Fibroblast of skin of back (primary cell): ENCODE measurements at regions not wholly inside any gene's neighbourhood (a gene's known extent, or its start where the extent isn't known, plus 50 kb on each side); places are given as distances from the start of the nearest gene placed in this dataset.
"Not testable (repeated sequence)": the region's sequence is repeated elsewhere in the genome, so short reads cannot be mapped to it uniquely, and the experiment has no call there.

Experiments used
- DNase-seq: peaks from one replicate; pipeline ENCODE4 v3.0.0-alpha.2; 2013

DNA sequence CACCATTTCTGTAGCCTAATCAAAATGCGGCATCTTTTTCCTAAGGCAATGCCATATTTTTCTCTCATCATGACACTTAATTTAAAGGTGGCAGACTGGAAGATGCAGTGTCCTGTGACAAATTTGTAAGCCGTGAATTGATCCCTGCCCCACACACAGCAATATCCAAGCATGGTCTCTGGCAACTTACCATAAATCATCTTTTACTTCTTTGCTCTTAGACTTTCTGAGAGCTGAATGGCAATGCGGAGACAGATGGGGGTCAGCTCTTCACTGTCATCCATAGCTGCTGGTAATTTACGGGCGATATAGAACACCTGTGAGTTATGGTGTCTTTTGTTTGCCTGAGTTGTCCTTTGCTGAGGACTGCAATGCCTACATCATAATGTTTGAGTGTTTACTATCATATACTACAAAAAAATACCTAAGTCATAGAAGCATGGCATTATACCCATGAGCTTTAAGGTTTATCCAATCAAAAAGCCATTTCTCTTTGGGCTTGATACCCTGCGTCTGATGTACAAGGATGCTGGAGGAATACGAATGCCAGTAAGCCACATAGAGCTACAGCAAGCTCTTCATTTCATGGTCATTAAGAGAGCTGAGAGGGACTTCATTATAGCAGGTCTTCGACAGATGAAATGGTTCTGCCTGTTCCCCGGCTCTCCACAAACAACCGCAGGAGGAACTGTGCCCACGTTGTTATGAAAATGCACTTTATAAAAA, 148.1 kb downstream of the TRIML1 start:
- DNase-seq, result no peak

DNA sequence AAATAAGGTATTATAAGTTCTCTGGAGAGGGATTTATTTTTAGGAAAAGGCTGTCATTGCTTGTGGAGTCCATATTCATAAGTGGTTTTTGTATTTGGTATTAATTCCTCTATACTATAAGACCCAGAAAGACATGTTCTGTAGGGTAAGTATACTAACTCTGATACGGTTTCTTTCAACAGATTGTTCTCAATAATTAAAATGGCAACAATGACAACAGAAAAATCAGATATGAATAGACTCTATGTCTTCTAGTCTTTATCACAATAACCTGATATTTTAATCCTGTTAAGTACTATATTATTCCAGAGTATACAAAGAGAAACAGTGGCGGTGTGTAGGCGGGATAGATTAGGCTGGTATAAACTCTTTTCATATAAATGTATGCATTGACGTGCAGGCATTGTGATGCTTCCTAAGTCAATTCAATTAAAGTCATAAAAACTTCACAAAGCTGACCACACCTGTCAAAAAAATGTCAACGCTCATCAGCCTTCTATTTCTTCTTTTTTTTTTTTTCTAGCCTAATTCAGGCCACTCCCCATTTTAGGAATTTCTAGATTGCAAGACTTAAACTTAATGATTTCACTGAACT, 150.4 kb downstream of the TRIML1 start:
- DNase-seq, result no peak

DNA sequence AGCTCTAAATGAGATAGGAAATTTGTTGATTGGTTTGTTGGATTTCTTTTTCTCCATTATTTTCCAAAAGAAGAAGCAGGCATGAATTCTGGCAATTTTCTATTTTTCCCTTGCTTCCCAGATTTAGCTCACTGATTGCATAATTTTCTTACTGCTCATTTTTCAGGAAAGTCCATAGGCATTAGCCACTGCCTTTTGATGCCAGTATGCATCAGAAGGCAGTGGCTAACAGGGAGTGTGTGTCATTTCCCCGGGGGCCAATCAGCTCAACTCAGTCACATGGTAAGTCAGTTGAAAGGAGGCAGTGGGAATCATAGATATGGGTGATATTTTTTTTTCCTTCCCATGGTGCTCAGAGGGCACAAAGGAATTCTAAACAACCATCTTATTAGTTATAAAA, 156.7 kb downstream of the TRIML1 start:
- DNase-seq, result peak; percentile 89

DNA sequence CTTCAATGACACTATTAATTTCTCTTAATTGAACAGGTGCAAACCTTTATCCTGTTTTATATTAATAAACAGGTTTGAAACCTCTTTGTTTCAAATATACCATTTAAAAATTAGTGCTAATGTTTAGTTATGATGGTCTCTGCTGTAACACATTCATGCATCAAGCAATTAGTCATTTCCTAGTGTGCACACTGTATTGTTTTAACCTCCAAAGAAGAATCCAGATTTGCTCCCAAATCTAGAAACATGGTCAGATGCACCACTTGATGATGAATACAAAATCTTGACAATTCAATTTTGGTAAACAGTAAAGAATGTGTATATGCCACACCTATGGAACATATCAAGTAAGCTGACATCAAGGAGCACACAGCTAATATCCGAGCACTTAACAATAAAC, 157.1 kb downstream of the TRIML1 start:
- DNase-seq, result peak; percentile 58

DNA sequence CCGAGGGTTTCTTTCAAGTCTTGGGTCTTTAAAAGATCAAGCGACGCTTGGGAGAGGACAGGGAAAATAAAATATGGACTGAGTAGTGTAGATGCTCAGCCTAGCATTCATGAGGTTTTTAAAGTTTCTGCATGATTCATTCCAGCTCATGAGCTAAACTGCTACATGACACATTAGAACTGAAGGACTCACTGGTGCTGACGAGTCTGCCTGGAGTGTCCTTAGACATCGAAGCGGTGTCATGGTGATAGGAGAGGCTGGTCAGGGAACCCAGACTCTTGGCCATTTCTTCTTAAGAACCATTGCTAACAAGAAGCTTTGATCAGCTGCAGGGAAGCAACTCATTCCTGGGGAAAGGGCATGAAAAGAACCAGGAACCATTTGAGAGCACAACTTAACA, 158.6 kb downstream of the TRIML1 start:
- peak; percentile 80 for DNase-seq

DNA sequence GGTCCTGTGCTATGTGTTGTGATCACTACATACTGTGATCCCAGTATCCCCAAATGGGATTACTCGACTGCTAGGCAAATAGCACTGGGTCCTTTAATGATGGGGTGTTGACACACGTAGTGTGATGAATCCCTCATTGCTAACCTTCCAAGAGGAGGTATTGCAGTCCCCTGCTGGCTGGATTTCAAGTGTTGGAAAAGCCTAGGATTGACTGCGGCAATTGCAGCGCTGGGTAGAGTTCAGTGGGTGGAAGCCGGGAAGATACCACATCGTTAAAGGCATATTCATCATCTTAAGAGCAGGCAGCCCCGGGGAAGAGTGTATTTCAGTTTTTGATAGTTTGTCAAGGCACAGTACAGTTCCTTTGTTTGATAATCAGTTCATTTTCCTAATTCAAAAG, 159.9 kb downstream of the TRIML1 start:
- no peak for DNase-seq

DNA sequence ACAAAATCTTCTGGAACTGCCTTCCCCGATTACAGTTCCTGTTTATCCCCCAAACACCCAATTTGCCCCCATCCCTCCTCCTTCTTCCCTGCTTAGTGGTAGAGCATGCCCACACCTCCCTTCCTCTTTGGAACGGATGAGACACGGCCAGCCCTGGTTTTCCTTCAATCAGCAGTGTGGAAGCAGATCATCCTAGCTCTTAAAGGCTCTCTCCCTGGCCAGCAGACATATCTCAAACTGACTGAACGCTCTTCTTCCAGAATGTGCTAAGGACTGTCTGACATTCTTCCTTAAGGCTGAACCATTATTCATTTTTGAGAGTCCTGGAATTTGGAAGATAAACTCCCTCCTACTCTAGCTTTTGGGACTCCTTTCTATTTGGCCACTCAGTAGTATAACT, 161.1 kb downstream of the TRIML1 start:
- no peak for DNase-seq

DNA sequence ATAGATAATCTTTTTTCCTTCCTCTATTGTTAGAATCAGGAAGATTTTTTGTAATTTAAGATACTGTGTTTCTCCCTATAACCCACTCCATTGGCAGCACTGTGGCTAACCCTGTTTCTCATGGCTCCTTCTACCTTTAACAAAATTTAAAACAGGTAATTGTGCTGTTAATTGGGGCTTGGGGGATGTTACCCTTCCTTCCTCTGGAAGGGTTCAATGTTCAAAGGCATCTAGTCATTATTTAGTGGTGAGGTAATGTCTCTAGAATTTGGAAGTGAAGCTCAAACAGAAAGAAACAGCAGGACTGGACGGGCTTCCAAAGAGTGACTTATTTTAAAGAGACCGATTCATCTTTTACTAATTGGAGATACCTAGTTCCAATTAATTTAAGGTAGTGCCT, 166.4 kb downstream of the TRIML1 start:
- no peak for DNase-seq

DNA sequence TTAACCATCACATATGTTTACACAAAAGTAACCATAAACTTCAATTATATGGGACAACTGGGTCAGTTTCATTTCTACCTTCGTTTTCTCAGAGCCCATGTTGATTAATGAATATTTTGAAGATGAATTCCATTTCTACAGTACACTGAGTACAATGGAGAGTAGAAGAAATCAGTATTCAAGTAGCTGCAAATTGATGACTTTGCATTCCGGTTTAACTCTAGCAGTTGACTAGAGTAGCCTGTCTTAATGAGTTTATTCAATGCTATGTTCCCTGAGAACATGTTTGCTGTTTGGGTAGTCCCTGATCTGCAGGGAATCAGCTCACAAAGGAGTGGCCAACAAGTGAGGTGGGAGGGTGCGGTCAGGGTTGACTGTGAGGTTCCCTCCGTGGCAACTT, 168.3 kb downstream of the TRIML1 start:
- DNase-seq, result no peak

DNA sequence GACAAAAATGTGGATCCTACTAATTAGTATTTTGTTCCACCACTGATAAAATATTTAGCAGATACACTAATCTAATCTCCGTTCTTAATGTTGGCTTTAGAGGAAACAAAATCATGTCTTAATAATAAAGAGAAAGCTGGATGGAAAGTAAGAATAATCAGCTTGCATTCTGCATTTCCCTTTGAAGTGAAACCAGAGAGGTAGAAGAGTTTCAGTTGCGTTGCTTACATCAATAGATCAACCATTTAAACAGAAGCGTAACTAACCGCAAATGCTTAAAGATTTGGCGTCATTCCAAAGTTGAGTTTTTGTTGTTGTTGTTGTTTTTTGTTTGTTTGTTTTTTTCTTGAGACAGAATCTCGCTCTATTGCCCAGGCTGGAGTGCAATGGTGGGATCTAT, 168.9 kb downstream of the TRIML1 start:
- no peak for DNase-seq

DNA sequence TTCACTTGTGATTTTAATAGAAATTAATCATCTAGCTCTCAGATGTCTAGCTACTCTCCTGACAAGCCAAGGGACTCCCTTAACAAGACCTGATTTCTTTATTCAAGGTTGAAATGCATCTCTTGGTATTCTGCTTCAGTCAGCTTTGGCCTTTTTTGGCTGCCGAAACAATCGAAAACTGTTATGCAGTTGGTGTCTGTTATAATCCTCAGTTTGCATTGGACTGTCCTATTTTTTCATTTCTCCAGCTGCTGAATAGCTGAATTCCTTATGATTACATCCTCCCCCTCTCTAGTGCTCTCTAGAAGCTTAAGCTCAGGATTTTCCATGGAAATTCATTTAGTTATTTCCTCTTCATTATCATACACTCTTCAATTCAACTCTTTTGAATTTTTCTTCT, 177.2 kb downstream of the TRIML1 start:
- DNase-seq, result no peak

DNA sequence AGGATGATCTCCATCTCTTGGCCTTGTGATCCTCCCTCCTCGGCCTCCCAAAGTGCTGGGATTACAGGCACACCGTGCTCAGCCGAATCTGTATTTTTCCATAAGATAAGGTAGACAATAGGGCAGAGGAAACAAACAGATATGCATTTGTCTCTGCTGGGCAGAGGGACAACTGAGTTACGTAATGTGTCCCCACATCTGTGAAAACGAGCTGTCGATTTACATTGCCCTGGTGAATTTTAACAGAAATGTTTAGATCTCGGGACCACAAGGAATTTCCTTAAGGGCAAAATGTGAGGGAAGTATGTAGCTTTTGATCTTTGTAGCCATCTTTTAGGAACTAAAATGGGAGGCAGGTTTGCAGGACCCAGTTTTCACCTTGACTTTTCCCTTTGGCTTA, 189.7 kb downstream of the TRIML1 start:
- no peak for DNase-seq

DNA sequence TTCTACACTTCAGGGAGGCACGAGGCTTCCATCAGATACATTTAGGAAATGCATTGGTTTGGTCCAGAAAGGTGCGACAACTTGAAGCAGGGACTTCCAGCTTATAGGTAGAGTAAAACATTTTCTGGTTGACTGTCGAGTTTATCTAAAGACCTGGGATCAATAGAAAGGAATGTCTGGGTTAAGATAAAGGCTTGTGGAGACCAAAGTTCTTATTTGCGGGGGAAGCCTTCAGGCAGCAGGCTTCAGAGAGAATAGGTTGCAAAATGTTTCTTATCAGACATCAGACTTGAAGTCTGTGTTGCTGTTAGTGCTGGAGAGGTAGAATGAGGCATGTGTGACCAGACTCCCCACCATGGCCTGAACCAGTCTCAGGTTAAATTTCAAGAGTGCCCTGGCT, 190.3 kb downstream of the TRIML1 start:
- DNase-seq, result no peak

DNA sequence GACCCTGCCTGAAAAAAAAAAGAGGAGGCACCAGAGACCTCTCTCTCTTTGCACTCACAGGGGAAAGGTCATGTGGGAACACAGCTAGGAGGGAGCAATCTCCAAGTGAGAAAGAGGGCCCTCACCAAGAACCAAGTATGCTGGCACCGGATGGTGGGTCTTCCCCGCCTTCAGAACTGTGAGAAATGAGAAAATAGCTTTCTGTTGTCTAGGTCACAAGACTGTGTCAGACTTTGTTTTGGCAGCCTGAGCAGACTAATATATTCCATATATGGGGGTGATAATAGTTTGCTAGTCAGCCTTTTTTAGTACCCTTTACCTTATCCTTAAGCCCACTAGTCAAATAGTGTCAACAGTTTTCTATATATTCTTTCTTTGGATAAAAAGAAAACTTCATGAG, 193.0 kb downstream of the TRIML1 start:
- DNase-seq, result peak; percentile 60

DNA sequence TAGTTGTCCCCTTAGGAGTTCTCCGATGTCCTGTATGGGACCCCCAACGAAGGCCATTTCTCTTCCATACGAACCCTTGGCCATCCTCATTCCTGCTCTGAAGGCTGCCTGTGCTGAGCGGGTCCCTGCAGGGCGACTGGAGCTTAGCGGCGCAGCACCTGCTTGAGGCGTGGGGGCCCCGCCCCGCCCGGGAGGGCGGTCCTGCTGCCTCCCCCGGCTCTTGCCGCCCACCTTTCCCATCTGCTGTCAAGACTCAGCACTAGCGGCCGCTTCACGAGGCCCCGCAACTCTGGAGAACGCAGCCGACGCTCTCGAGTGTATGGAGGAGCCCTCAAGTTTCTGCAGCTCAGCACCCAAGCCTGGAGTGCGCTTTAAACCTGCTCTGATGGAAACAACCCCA, 197.7 kb downstream of the TRIML1 start:
- no peak for DNase-seq

DNA sequence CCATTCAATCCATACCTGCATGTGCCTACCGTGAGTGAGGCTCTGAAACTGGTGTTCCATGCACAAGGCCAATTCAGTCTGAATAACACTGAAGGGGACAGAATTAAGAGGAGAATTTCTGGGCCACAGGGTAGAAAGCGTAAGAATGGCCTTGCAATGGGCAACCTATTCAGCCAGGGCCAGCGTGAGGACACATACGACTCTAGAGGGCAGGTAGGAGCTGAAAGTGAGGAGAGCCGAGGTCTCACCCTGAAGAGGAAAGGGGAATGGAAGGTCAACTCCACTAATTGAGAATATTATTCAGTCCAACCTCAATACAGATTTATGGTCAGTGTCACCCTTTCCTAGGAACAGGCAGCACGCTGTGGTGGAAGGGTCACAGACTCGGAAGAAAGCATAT, 202.2 kb downstream of the TRIML1 start:
- DNase-seq, result no peak

DNA sequence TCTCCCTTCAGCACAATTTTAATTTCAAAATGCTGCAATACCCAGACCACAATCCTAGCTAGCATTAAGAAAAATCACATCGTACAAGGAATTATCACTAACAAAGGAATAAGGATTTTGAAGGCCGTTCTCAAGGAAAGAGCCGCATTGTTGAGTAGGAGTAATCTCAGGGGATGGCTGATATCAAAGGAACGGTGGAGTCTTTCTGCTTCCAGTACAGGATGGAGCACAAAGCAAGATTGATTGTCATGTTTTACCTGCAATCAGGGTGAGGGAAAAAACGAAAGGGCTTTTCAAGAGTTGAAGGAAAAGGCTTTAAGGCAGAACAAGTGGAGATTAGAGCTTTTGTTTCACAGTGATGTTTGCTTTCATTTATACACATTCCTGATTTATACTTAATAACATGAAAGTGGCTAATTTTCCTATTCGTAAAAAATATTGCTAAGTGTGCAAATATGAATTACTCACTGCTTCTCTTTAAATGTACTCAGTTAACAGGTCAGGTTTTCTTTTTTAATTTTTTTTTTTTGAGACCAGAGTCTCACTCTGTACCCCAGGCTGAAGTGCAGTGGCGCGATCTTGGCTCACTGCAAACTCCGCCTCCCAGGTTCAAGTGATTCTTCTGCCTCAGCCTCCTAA, 207.0 kb downstream of the TRIML1 start:
- DNase-seq, result no peak

DNA sequence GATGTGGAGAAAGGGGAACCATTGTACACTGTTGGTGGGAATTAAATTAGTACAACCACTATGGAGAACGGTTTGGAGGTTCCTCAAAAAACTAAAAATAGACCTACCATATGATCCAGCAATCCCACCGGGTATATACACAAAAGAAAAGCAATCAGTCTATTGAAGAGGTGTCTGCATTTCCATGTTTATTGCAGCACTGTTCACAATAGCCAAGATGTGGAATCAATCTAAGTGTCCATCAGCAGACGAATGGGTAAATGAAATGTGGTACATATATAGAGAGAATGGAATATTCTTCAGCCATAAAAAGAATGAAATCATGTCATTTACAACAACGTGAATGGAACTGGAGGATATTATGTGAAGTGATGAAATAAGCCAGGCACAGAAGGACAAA, 208.1 kb downstream of the TRIML1 start:
- no peak for DNase-seq

DNA sequence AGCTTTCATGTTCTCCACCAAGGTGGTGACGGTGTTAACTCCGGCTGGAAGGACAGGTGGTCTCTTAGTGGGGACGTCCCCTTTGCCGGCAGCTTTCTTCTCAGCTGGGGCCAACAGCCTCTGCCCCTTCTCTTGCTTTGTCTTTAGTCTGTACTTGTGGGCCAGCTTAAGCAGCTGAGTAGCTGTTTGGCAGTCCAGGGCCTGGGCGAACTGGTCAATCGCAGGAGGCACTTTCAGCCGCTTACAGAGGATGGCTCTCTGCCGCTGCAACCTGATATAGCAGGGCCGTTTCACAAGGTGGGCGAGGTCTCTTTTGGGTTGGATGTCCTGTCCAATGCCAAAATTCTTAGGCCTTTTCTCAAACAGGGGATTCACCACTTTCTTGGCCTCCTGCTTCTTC, 210.3 kb downstream of the TRIML1 start:
- not testable (repeated sequence) for DNase-seq

DNA sequence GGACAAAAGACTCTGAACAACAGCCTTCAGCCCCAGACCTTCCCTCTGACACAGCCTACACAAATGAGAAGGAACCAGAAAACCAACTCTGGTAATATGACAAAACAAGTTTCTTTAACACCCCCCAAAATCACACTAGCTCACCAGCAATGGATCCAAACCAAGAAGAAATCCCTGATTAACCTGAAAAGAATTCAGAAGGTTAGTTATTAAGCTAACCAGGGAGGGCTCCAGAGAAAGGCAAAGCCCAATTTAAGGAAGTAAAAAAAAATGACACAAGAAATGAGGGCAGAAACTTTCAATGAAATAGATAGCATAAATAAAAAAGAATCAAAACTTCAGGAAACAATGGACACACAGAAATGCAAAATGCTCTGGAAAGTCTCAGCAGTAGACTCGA, 224.0 kb downstream of the TRIML1 start:
- no peak for DNase-seq

DNA sequence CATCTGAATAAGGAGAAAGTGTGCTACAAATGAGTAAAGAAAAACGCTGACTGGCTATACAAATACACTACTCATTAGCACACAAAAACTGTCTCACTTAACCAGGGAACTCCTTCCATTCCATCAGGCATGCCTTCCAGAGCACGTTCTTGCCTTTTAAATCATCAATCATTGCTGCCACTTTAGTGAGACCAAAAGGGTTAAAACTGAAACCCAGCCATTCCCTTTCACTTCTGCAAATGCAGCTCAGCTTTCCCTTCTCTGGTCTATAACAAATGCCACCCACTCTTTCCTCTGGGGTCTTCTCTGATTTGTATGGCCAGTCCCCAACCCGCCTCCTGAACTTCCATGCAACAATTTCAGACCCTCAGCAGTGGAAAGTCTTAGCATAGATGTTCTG, 231.5 kb downstream of the TRIML1 start:
- DNase-seq, result no peak

DNA sequence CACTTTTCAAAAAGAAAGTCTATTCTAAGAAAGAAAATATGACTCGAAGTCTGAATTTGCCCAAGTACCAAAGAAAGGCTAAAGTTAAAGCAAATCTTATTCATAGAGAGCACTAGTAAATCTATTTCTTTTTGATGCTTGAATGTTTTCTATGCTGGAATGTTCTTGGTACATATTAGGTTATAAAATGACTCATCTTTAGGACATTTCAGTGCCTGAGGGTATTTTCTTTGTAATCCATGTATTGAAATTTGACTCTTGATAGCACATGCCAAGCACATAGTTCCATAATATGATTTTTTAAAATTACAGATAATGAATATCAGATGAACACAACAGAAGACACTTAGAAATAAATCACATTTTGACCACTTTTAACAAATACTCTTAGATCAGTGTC, 232.8 kb downstream of the TRIML1 start:
- peak; percentile 81 for DNase-seq

DNA sequence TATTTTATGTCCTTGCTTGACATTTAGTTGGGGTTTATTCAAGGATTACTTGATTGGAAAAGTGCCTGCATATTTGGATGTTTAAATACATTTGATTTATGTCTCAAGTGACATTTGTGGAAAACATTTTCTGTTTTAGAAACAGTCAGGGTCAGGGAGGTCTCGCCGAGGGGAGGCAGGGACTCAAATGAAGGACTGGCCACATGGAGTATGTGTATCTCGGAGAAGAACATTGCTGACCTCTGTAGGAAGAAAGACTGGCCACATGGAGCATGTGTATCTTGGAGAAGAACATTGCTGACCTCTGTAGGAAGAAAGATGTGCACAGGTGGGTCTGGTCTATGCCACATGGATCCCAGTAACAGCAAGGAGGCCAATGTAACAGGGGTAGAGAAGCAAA, 233.6 kb downstream of the TRIML1 start:
- DNase-seq, result peak; percentile 42

DNA sequence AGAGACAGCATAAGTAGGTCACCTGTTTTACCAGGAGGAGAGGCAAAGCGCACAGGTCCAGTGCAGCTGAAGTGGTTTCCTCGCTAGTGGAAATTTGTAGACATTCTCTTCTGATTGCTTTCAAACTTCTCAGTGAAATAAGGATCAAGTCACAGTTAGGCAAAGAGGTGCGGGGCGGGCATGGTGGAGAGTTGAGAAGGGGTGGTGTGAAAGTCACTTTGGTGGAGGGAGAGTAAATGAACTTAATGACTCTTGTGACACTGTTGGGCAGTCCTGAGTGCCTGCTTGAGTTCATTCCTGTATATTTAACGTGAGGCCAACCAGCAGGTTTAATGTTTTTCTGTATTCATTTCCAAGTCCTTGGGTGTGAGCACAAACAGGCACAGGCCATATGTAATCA, 235.6 kb downstream of the TRIML1 start:
- DNase-seq, result no peak
